ENCODE measurements at regions not wholly inside any gene's neighbourhood (a gene's known extent, or its start where the extent isn't known, plus 50 kb on each side); places are given as distances from the start of the nearest gene placed in this dataset.

GRCh38 chr10:28879875-28880682, 202.8 kb downstream of the BAMBI start:
- Histone ChIP-seq H3K27me3 (ENCODE audit: control insufficient read depth in 4 of 4, insufficient read depth in 4 of 4, low read length in 3 of 4) (no peaks in the 10 kb centered on the region), H3K36me3 (ENCODE audit: control insufficient read depth in 4 of 4, insufficient read depth in 3 of 4, low read depth in 1 of 4, low read length in 3 of 4) (no peaks in the 10 kb centered on the region), H3K27ac (ENCODE audit: low read depth in 1 of 2, low read length in 2 of 2) (no peak overlapping the region), H3K4me1 (ENCODE audit: control insufficient read depth in 4 of 4, insufficient read depth in 4 of 4, low read length in 3 of 4) (peaks cover 7 to 28% (median 20%) of the 10 kb centered on the region in 4 donors), H3K9ac (ENCODE audit: low read depth in 1 of 2, low read length in 2 of 2) (no peak overlapping the region), H3K9me3 (ENCODE audit: control insufficient read depth in 4 of 4, low read length in 3 of 4) (no peaks in the 10 kb centered on the region), H3K4me3 (ENCODE audit: low read depth in 1 of 3, low read length in 3 of 3) (no peak overlapping the region)
- TF ChIP-seq NR2F2 (IDR thresholded peaks at IDR 0.05) (peak; percentile 47), GABPA (IDR thresholded peaks at IDR 0.05 in 1 of 2, conservative IDR thresholded peaks at IDR 0.05 in 1 of 2) (peak in 1 of 2 donors; percentile 50), FOXA1 (IDR thresholded peaks at IDR 0.05) (no peak)
- no peak for DNase-seq (ENCODE audit: low spot score)
- 68% methylated on average over 16 of the region's 16 CpGs for WGBS

GRCh38 chr10:28880683-28880950, 203.3 kb downstream of the BAMBI start:
- peaks cover 7 to 28% (median 20%) of the 10 kb centered on the region in 4 donors for H3K4me1 ChIP-seq (ENCODE audit: control insufficient read depth in 4 of 4, insufficient read depth in 4 of 4, low read length in 3 of 4)
- H3K27ac ChIP-seq (ENCODE audit: low read depth in 1 of 2, low read length in 2 of 2): no peak overlapping the region
- no peak for DNase-seq (ENCODE audit: low spot score)
- TF ChIP-seq HNF4A (conservative IDR thresholded peaks at IDR 0.05) (no peak), MAX (IDR thresholded peaks at IDR 0.05) (peak; percentile 49)
- no peaks in the 10 kb centered on the region for H3K9me3 ChIP-seq (ENCODE audit: control insufficient read depth in 4 of 4, low read length in 3 of 4)
- no peaks in the 10 kb centered on the region for H3K27me3 ChIP-seq (ENCODE audit: control insufficient read depth in 4 of 4, insufficient read depth in 4 of 4, low read length in 3 of 4)
- no peaks in the 10 kb centered on the region for H3K36me3 ChIP-seq (ENCODE audit: control insufficient read depth in 4 of 4, insufficient read depth in 3 of 4, low read depth in 1 of 4, low read length in 3 of 4)
- no peak overlapping the region for H3K9ac ChIP-seq (ENCODE audit: low read depth in 1 of 2, low read length in 2 of 2)
- no peak overlapping the region for H3K4me3 ChIP-seq (ENCODE audit: low read depth in 1 of 3, low read length in 3 of 3)
- 32% methylated on average over 3 of the region's 3 CpGs for WGBS

DNA sequence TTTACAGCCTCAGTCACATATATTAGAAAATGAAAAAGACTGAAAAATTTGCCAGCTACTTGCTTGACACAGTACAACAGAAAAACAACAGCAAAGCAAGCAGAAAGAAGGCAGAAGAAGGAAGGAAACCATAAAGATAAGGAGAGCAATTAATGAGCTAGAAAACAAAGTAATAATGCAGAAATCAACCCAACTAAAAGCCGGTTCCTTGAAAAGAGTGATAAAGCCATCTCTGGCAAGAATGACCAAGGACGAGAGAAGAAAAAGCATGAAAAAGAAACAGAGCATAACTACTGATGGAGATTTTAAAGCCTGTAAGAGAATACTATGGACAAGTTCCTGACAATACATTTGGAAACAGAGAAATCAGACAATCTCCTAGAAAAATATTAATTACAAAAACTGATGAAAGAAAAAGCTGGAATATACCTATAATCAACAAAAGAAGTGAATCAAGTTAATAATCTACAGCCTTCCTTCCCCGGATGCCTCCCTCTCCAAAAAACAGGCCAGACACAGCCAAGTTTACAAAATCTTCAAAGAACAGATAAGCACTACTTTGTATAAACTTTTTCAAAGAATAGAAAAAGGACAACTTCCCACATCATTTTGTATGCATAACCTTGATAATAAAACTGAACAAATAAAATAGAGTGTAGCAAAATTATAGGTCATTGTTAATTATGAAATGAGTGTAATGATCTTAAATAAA, 204.0 kb downstream of the BAMBI start:
- H3K9me3 ChIP-seq (ENCODE audit: control insufficient read depth in 4 of 4, low read length in 3 of 4): no peaks in the 10 kb centered on the region
- H3K27me3 ChIP-seq (ENCODE audit: control insufficient read depth in 4 of 4, insufficient read depth in 4 of 4, low read length in 3 of 4): no peaks in the 10 kb centered on the region
- TF ChIP-seq SP1 (IDR thresholded peaks at IDR 0.05): no peak
- peak in 1 of 2 donors; percentile 5 for TF ChIP-seq RXRA (IDR thresholded peaks at IDR 0.05)
- H3K9ac ChIP-seq (ENCODE audit: low read depth in 1 of 2, low read length in 2 of 2): no peak overlapping the region
- H3K36me3 ChIP-seq (ENCODE audit: control insufficient read depth in 4 of 4, insufficient read depth in 3 of 4, low read depth in 1 of 4, low read length in 3 of 4): no peaks in the 10 kb centered on the region
- peaks cover 7 to 28% (median 20%) of the 10 kb centered on the region in 4 donors for H3K4me1 ChIP-seq (ENCODE audit: control insufficient read depth in 4 of 4, insufficient read depth in 4 of 4, low read length in 3 of 4)
- no peak overlapping the region for H3K4me3 ChIP-seq (ENCODE audit: low read depth in 1 of 3, low read length in 3 of 3)
- 23% methylated on average over 3 of the region's 3 CpGs for WGBS
- no peak for DNase-seq (ENCODE audit: low spot score)
- H3K27ac ChIP-seq (ENCODE audit: low read depth in 1 of 2, low read length in 2 of 2): no peak overlapping the region

DNA sequence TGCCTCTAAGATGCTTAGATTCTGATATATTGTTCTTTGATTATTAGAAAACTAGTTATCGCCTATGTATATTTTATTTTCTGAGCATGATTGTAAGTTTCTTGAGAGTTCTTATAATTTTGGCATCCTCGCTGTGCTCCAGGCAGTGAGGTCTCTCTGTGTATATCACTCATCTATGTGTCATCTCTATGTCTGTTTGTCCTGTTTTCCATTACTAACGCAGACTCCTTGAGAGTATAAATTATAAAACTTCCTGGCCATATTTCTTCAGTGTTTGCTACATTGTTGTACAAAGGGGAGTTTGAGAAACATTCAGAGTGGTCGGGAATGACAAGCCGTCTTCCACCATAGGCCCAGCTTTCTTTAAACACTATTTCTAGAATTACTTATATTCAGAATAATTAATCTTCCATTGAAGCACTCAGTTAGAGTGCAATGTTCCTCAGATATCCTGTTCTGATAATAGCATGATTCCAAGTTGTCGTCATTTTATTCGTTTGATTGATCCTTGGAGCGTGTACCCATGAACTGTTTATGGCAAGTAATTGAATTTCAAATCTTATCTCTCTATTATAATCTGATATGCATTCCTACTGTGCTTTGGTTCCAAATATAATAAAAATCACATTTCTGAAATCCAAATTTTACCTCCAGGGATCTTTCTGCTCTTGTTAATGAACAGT, 206.6 kb downstream of the BAMBI start:
- no peaks in the 10 kb centered on the region for H3K36me3 ChIP-seq (ENCODE audit: control insufficient read depth in 4 of 4, insufficient read depth in 3 of 4, low read depth in 1 of 4, low read length in 3 of 4)
- WGBS: 92% methylated on average over 8 of the region's 8 CpGs
- no peak for DNase-seq (ENCODE audit: low spot score)
- H3K4me3 ChIP-seq (ENCODE audit: low read depth in 1 of 3, low read length in 3 of 3): no peak overlapping the region
- no peaks in the 10 kb centered on the region for H3K27me3 ChIP-seq (ENCODE audit: control insufficient read depth in 4 of 4, insufficient read depth in 4 of 4, low read length in 3 of 4)
- H3K9ac ChIP-seq (ENCODE audit: low read depth in 1 of 2, low read length in 2 of 2): no peak overlapping the region
- TF ChIP-seq SP1 (IDR thresholded peaks at IDR 0.05) (no peak), FOXA2 (IDR thresholded peaks at IDR 0.05) (no peak), RXRA (IDR thresholded peaks at IDR 0.05) (no peak), RAD21 (IDR thresholded peaks at IDR 0.05) (no peak), GABPA (IDR thresholded peaks at IDR 0.05 in 1 of 2, conservative IDR thresholded peaks at IDR 0.05 in 1 of 2) (no peak), TAF1 (conservative IDR thresholded peaks at IDR 0.05) (no peak), ZBTB33 (IDR thresholded peaks at IDR 0.05) (no peak), ATF3 (IDR thresholded peaks at IDR 0.05) (no peak), JUND (IDR thresholded peaks at IDR 0.05) (no peak)
- TF ChIP-seq, protein P1, sequence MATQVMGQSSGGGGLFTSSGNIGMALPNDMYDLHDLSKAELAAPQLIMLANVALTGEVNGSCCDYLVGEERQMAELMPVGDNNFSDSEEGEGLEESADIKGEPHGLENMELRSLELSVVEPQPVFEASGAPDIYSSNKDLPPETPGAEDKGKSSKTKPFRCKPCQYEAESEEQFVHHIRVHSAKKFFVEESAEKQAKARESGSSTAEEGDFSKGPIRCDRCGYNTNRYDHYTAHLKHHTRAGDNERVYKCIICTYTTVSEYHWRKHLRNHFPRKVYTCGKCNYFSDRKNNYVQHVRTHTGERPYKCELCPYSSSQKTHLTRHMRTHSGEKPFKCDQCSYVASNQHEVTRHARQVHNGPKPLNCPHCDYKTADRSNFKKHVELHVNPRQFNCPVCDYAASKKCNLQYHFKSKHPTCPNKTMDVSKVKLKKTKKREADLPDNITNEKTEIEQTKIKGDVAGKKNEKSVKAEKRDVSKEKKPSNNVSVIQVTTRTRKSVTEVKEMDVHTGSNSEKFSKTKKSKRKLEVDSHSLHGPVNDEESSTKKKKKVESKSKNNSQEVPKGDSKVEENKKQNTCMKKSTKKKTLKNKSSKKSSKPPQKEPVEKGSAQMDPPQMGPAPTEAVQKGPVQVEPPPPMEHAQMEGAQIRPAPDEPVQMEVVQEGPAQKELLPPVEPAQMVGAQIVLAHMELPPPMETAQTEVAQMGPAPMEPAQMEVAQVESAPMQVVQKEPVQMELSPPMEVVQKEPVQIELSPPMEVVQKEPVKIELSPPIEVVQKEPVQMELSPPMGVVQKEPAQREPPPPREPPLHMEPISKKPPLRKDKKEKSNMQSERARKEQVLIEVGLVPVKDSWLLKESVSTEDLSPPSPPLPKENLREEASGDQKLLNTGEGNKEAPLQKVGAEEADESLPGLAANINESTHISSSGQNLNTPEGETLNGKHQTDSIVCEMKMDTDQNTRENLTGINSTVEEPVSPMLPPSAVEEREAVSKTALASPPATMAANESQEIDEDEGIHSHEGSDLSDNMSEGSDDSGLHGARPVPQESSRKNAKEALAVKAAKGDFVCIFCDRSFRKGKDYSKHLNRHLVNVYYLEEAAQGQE (IDR thresholded peaks at IDR 0.05): no peak
- peaks cover 7 to 28% (median 20%) of the 10 kb centered on the region in 4 donors for H3K4me1 ChIP-seq (ENCODE audit: control insufficient read depth in 4 of 4, insufficient read depth in 4 of 4, low read length in 3 of 4)
- H3K27ac ChIP-seq (ENCODE audit: low read depth in 1 of 2, low read length in 2 of 2): no peak overlapping the region
- H3K9me3 ChIP-seq (ENCODE audit: control insufficient read depth in 4 of 4, low read length in 3 of 4): no peaks in the 10 kb centered on the region
